Nephron (organoid): ENCODE measurements at regions not wholly inside any gene's neighbourhood (a gene's known extent, or its start where the extent isn't known, plus 50 kb on each side); places are given as distances from the start of the nearest gene placed in this dataset.

Experiments used
- H3K27ac Mint-ChIP-seq, 3 experiments: 2 replicates each; pipeline ENCODE4 v1.8.0; 2020; ENCODE audit warnings: mixed read lengths in 3 of 3, mild to moderate bottlenecking in 2 of 3, moderate library complexity in 1 of 3
- H3K27me3 Mint-ChIP-seq: 2 replicates; pipeline ENCODE4 v1.8.0; 2021; ENCODE audit warnings: low read depth, mild to moderate bottlenecking, moderate library complexity, mixed read lengths
- H3K36me3 Mint-ChIP-seq: 2 replicates; pipeline ENCODE4 v1.8.0; 2020; ENCODE audit warnings: low read depth, mixed read lengths
- H3K4me1 Mint-ChIP-seq: 2 replicates; pipeline ENCODE4 v1.8.0; 2020; ENCODE audit warnings: mixed read lengths
- H3K4me3 Mint-ChIP-seq, 3 experiments: 2 replicates each; pipeline ENCODE4 v1.8.0; 2020; ENCODE audit warnings: mild to moderate bottlenecking in 3 of 3, mixed read lengths in 3 of 3, moderate library complexity in 2 of 3
- H3K9me3 Mint-ChIP-seq: 2 replicates; pipeline ENCODE4 v1.8.0; 2020; ENCODE audit warnings: mixed read lengths
- CTCF ChIP-seq, 3 experiments: fragments of 200-600 bp; sonication (generic); IDR thresholded peaks; one replicate each; pipeline ENCODE4 v1.5.0; 2021; ENCODE audit warnings: antibody characterized with exemption in 3 of 3; ENCODE audit not compliant: unreplicated experiment in 3 of 3

GRCh38 chr13:30009411-30009810 is 159.0 kb upstream of the UBL3 start:
- peaks cover 5% of the 10 kb centered on the region for H3K27me3 Mint-ChIP-seq
- H3K4me3 Mint-ChIP-seq: no peak overlapping the region
- no peaks in the 10 kb centered on the region for H3K9me3 Mint-ChIP-seq
- TF ChIP-seq CTCF (IDR thresholded peaks at IDR 0.05; ENCODE audit: unreplicated experiment in 3 of 3): no peak
- no peaks in the 10 kb centered on the region for H3K4me1 Mint-ChIP-seq
- no peaks in the 10 kb centered on the region for H3K36me3 Mint-ChIP-seq
- H3K27ac Mint-ChIP-seq: no peak overlapping the region

GRCh38 chr13:30006246-30006645 is 155.8 kb upstream of the UBL3 start:
- Mint-ChIP-seq H3K27me3 (peaks cover 5% of the 10 kb centered on the region), H3K9me3 (no peaks in the 10 kb centered on the region), H3K4me3 (no peak overlapping the region), H3K4me1 (no peaks in the 10 kb centered on the region), H3K27ac (no peak overlapping the region), H3K36me3 (no peaks in the 10 kb centered on the region)
- no peak for TF ChIP-seq CTCF (IDR thresholded peaks at IDR 0.05; ENCODE audit: unreplicated experiment in 3 of 3)

GRCh38 chr13:30004204-30004603 is 153.8 kb upstream of the UBL3 start:
- no peaks in the 10 kb centered on the region for H3K9me3 Mint-ChIP-seq
- no peak for TF ChIP-seq CTCF (IDR thresholded peaks at IDR 0.05; ENCODE audit: unreplicated experiment in 3 of 3)
- H3K27me3 Mint-ChIP-seq: peaks cover 4% of the 10 kb centered on the region
- no peak overlapping the region for H3K4me3 Mint-ChIP-seq
- no peaks in the 10 kb centered on the region for H3K36me3 Mint-ChIP-seq
- peaks cover 14% of the 10 kb centered on the region for H3K4me1 Mint-ChIP-seq
- no peak overlapping the region for H3K27ac Mint-ChIP-seq

- Mint-ChIP-seq H3K4me1 (peaks cover 14% of the 10 kb centered on the region), H3K36me3 (no peaks in the 10 kb centered on the region), H3K27me3 (peaks cover 6% of the 10 kb centered on the region), H3K9me3 (peaks cover 2% of the 10 kb centered on the region), H3K27ac (no peak overlapping the region), H3K4me3 (no peak overlapping the region)
- no peak for TF ChIP-seq CTCF (IDR thresholded peaks at IDR 0.05; ENCODE audit: unreplicated experiment in 3 of 3)
These were observed 152.2 kb upstream of the UBL3 start for GRCh38 chr13:30002577-30002976.

GRCh38 chr13:30000370-30000765 is 150.0 kb upstream of the UBL3 start:
- Mint-ChIP-seq H3K4me3 (no peak overlapping the region), H3K27me3 (peaks cover 6% of the 10 kb centered on the region), H3K27ac (peak overlapping the region in 1 of 3 experiments; percentile 35), H3K36me3 (no peaks in the 10 kb centered on the region), H3K9me3 (peaks cover 2% of the 10 kb centered on the region), H3K4me1 (peaks cover 14% of the 10 kb centered on the region)
- TF ChIP-seq CTCF (IDR thresholded peaks at IDR 0.05; ENCODE audit: unreplicated experiment in 3 of 3): no peak

- Mint-ChIP-seq H3K27ac (peak overlapping the region in 1 of 3 experiments; percentile 35), H3K9me3 (peaks cover 2% of the 10 kb centered on the region), H3K4me1 (peaks cover 14% of the 10 kb centered on the region), H3K27me3 (peaks cover 6% of the 10 kb centered on the region), H3K36me3 (no peaks in the 10 kb centered on the region), H3K4me3 (no peak overlapping the region)
- TF ChIP-seq CTCF (IDR thresholded peaks at IDR 0.05; ENCODE audit: unreplicated experiment in 3 of 3): no peak
These were observed 149.3 kb upstream of the UBL3 start for GRCh38 chr13:29999492-30000369.
